ENCODE measurements at regions not wholly inside any gene's neighbourhood (a gene's known extent, or its start where the extent isn't known, plus 50 kb on each side); places are given as distances from the start of the nearest gene placed in this dataset.

DNA sequence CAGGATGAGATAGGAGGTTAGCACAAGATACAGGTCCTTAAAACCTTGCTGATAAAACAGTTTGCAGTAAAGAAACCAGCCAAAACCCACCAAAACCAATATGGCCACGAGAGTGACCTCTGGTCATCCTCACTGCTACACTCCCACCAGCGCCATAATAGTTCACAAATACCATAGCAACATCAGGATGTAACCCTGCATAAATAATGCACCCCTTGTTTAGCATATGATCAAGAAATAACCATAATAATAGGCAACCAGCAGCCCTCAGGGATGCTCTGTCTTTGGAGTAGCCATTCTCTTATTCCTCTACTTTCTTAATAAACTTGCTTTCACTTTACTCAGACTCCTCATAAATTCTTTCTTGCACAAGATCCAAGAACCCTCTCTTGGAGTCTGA, 86.9 kb upstream of the PRSS3 start:
- TF ChIP-seq CTCF (conservative IDR thresholded peaks at IDR 0.05 in 1 of 2, IDR thresholded peaks at IDR 0.05 in 1 of 2; ENCODE audit: low read depth in 1 of 2, low read length in 2 of 2) = no peak
- no peak for TF ChIP-seq EZH2 (IDR thresholded peaks at IDR 0.05; ENCODE audit: low read length, missing control alignments)

All from fibroblast of lung (primary cell).